Testis (tissue), 2 donors: ENCODE measurements at regions not wholly inside any gene's neighbourhood (a gene's known extent, or its start where the extent isn't known, plus 50 kb on each side); places are given as distances from the start of the nearest gene placed in this dataset.

ENCODE experiments used
- DNase-seq: peaks from one replicate; pipeline ENCODE4 v3.0.0-alpha.2; 2019
- H3K27ac ChIP-seq, 2 donors: fragments of 200-600 bp; sonication (generic); one replicate each; pipeline ENCODE4 v1.5.1; 2019
- H3K27me3 ChIP-seq: fragments of 200-600 bp; sonication (generic); one replicate; pipeline ENCODE4 v1.5.1; 2019
- H3K36me3 ChIP-seq: fragments of 200-600 bp; sonication (generic); one replicate; pipeline ENCODE4 v1.5.1; 2017; ENCODE audit warnings: low read depth; ENCODE audit errors: missing control alignments
- H3K4me1 ChIP-seq: fragments of 200-600 bp; sonication (generic); one replicate; pipeline ENCODE4 v1.5.1; 2019
- H3K4me3 ChIP-seq, 2 donors: fragments of 200-600 bp; sonication (generic); one replicate each; pipeline ENCODE4 v1.5.1; 2017 to 2019
- H3K9me3 ChIP-seq: fragments of 200-600 bp; sonication (generic); one replicate; pipeline ENCODE4 v1.5.1; 2017
- POLR2A ChIP-seq: fragments of 450-650 bp; IDR thresholded peaks from one replicate; pipeline ENCODE4 v1.6.1; 2017; ENCODE audit warnings: antibody characterized with exemption, mild to moderate bottlenecking, moderate library complexity
- WGBS, 2 donors: methylation state at CpG; one replicate each; pipeline ENCODE4 v1.1.5; 2018; 5-methylcytosine and 5-hydroxymethylcytosine counted together
- intact Hi-C: fragments of 100-400 bp; cut with DNase I; formaldehyde crosslinking; loops from one replicate; pipeline ENCODE4 v1.15.1; 2023; ENCODE audit warnings: low total_unique reads
- TF ChIP-seq, protein P1 (sequence below), 3 experiments: fragments of 450-650 bp in 2 of 3; fragments of 200-600 bp in 1 of 3; sonication (generic) in 1 of 3; IDR thresholded peaks; one replicate each; pipeline ENCODE4 v1.5.1; 2016 to 2019; ENCODE audit warnings: antibody characterized with exemption in 3 of 3, mild to moderate bottlenecking in 2 of 3, moderate library complexity in 1 of 3

DNA sequence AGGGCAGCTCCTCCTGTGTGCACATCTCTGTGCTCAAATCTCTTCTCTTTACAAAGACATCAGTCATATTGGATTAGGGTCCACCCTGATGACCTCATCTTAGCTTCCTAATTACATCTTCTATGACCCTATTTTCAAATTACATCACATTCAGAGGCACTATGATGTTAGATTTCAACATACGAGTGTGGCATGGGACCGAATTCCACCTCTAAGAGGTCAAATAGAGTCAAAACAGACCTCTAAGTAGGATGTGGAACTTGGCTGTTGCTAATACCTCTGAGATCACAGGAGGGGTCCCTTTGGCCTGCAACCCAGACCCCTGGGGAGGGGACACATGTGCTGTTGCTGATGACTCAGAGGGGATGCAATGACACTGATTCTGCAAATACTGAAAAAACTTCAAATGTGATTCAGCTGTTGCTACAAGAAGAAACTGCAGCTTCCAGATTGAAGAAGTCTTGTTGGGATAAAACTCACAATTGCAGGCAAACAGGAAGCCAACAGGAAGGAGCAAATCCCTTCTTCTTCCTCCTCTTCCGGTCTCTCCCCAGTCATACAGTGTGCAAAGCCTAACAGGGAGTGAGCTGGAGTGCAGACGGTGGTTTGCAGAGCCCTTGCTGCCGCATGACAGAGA lies 216.2 kb downstream of the MYLK4 start:
- DNase-seq: no peak
- Histone ChIP-seq H3K9me3 (no peaks in the 10 kb centered on the region), H3K36me3 (no peaks in the 10 kb centered on the region), H3K4me1 (no peaks in the 10 kb centered on the region), H3K27me3 (no peaks in the 10 kb centered on the region), H3K4me3 (no peak overlapping the region), H3K27ac (no peak overlapping the region)
- 63 to 78% methylated on average over 5 of the region's 5 CpGs for WGBS, 2 donors
- TF ChIP-seq, protein P1, sequence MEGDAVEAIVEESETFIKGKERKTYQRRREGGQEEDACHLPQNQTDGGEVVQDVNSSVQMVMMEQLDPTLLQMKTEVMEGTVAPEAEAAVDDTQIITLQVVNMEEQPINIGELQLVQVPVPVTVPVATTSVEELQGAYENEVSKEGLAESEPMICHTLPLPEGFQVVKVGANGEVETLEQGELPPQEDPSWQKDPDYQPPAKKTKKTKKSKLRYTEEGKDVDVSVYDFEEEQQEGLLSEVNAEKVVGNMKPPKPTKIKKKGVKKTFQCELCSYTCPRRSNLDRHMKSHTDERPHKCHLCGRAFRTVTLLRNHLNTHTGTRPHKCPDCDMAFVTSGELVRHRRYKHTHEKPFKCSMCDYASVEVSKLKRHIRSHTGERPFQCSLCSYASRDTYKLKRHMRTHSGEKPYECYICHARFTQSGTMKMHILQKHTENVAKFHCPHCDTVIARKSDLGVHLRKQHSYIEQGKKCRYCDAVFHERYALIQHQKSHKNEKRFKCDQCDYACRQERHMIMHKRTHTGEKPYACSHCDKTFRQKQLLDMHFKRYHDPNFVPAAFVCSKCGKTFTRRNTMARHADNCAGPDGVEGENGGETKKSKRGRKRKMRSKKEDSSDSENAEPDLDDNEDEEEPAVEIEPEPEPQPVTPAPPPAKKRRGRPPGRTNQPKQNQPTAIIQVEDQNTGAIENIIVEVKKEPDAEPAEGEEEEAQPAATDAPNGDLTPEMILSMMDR (IDR thresholded peaks at IDR 0.05): no peak
- TF ChIP-seq POLR2A: no peak
- intact Hi-C loops: no loop called here

DNA sequence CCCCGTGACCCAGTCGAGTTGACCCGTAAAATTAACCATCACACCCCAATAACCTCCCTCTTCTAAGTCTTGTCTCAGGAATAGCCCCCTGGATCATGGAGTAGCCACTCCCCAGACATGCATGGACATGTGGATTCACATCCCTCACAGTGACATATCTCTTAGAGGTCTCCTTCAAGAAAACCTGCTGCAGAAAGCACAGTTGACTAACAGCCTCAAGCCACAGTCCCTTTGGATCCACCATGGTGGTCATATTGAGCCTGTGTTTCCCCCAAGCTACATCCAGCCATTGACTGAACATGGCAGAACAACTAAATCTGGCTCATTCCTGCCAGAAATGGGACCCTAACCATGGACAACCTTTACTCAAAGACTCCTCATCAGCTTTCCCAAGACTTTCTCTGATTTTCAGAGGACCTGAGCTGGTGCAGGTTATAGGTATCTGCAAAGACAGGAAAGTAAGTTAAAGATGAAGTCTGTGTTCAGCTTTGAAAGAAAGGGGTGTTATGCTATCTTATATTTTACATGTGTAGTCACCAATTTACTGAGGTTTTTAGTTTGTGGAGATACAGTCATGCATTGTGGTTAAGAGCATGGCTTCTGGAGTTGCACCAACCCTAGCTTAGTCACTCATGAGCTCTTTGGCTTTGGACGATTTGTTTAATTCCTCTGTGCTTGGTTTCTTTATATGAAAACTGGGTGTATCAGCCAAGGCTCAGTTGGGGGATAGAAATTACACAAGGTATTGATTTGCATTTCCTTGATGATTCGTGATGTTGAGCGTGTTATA lies 219.1 kb downstream of the MYLK4 start:
- Histone ChIP-seq H3K27ac (no peak overlapping the region), H3K4me3 (no peak overlapping the region), H3K27me3 (no peaks in the 10 kb centered on the region), H3K36me3 (no peaks in the 10 kb centered on the region), H3K9me3 (no peaks in the 10 kb centered on the region), H3K4me1 (no peaks in the 10 kb centered on the region)
- intact Hi-C loops: no loop called here
- TF ChIP-seq, protein P1 (IDR thresholded peaks at IDR 0.05): no peak
- TF ChIP-seq POLR2A: no peak
- WGBS, 2 donors: 87 to 91% methylated on average over 6 of the region's 6 CpGs
- DNase-seq: no peak

DNA sequence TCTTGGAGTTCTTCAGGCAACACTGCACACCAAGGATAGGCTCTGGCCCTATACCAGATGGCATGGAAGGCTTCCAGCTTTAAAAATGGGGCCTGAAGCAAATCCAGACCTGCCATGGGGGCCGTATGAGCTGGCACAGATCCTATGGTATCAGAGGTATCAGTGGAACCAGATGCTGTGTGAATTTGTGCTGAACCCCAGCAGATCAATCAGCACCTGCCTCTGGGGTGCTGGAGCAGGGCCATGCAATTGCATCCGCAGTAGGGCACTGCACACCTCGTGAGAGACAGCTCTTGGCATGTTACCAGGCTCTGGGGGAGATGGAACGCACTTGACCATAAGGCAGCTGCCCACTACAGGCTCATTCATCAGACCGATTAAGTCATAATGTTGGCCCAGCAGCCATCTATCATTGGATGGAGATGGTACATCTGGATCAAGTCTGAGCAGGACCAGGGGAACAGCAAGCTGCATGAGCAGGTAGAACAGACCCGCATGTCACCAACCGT lies 221.5 kb downstream of the MYLK4 start:
- Histone ChIP-seq H3K27me3 (no peaks in the 10 kb centered on the region), H3K4me1 (no peaks in the 10 kb centered on the region), H3K36me3 (no peaks in the 10 kb centered on the region), H3K4me3 (no peak overlapping the region), H3K9me3 (no peaks in the 10 kb centered on the region), H3K27ac (no peak overlapping the region)
- no peak for DNase-seq
- intact Hi-C loops: no loop called here
- WGBS, 2 donors: 63 to 72% methylated on average over 4 to 7 of the region's 7 CpGs
- TF ChIP-seq, protein P1 (IDR thresholded peaks at IDR 0.05): no peak
- TF ChIP-seq POLR2A: no peak

DNA sequence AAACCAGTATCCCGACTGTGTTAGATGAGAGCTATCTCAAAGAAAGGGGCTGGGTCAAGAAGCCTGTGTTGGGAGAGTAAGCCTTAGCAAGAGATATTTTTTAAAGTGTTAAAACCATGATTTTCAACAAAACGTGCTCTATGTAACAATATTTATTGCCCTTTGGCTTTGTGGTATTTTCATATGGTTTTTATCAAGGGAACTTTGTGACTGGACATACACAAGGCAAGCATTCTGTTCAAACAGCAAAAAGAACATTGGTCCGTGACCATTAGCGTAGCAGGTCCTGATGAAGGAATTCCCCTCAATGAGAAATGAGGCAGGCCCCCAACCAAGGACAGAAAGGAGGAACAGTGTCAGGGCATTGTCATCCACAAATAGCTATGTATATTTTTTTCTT lies 222.6 kb downstream of the MYLK4 start:
- no peaks in the 10 kb centered on the region for H3K27me3 ChIP-seq
- 66 to 70% methylated on average over 4 of the region's 4 CpGs for WGBS, 2 donors
- no peaks in the 10 kb centered on the region for H3K36me3 ChIP-seq
- TF ChIP-seq, protein P1 (IDR thresholded peaks at IDR 0.05): no peak
- no peak for TF ChIP-seq POLR2A
- no peaks in the 10 kb centered on the region for H3K9me3 ChIP-seq
- intact Hi-C loops: no loop called here
- H3K4me1 ChIP-seq: no peaks in the 10 kb centered on the region
- H3K27ac ChIP-seq: no peak overlapping the region
- no peak overlapping the region for H3K4me3 ChIP-seq
- DNase-seq: no peak
